Hepatocyte (in vitro differentiated cells): ENCODE measurements at regions not wholly inside any gene's neighbourhood (a gene's known extent, or its start where the extent isn't known, plus 50 kb on each side); places are given as distances from the start of the nearest gene placed in this dataset.

Experiments used
- EZH2 ChIP-seq: fragments of 200-600 bp; sonication (generic); IDR thresholded peaks from 2 replicates; pipeline ENCODE4 v1.6.1; 2016; ENCODE audit warnings: antibody characterized with exemption, mild to moderate bottlenecking, borderline replicate concordance
- EZH2phosphoT487 ChIP-seq: fragments of 200-600 bp; sonication (generic); IDR thresholded peaks from one replicate; pipeline ENCODE4 v1.6.1; 2018; ENCODE audit warnings: antibody characterized with exemption, mild to moderate bottlenecking, low read depth, moderate library complexity; ENCODE audit not compliant: unreplicated experiment, severe bottlenecking

- no peak for TF ChIP-seq EZH2
- no peak for TF ChIP-seq EZH2phosphoT487
Measured at GRCh38 chr14:43247877-43248276, 1259.2 kb downstream of the FSCB start.
